ENCODE measurements at regions not wholly inside any gene's neighbourhood (a gene's known extent, or its start where the extent isn't known, plus 50 kb on each side); places are given as distances from the start of the nearest gene placed in this dataset.

- no peak for TF ChIP-seq CTCF (IDR thresholded peaks at IDR 0.05; ENCODE audit: borderline replicate concordance)
- Histone ChIP-seq H3K4me1 (peaks cover 48% of the 10 kb centered on the region), H3K36me3 (no peaks in the 10 kb centered on the region), H3K27me3 (ENCODE audit: low read depth) (no peaks in the 10 kb centered on the region), H3K4me3 (no peak overlapping the region), H3K9me3 (replicated peaks) (no peaks in the 10 kb centered on the region), H3K27ac (replicated peaks) (no peak overlapping the region)
- DNase-seq, result no peak
- intact Hi-C loops (cut with micrococcal nuclease), result no loop called here
Measured at GRCh38 chr3:72244396-72244795, 459.4 kb upstream of the PROK2 start.

GRCh38 chr3:72242326-72242725, 457.4 kb upstream of the PROK2 start:
- no peaks in the 10 kb centered on the region for H3K36me3 ChIP-seq
- H3K4me1 ChIP-seq, result peaks cover 38% of the 10 kb centered on the region
- DNase-seq, result no peak
- H3K27ac ChIP-seq (replicated peaks), result no peak overlapping the region
- TF ChIP-seq CTCF (IDR thresholded peaks at IDR 0.05; ENCODE audit: borderline replicate concordance), result no peak
- intact Hi-C loops (cut with micrococcal nuclease), result no loop called here
- H3K27me3 ChIP-seq (ENCODE audit: low read depth), result no peaks in the 10 kb centered on the region
- no peak overlapping the region for H3K4me3 ChIP-seq
- H3K9me3 ChIP-seq (replicated peaks), result no peaks in the 10 kb centered on the region

GRCh38 chr3:72241525-72241924, 456.6 kb upstream of the PROK2 start:
- H3K9me3 ChIP-seq (replicated peaks), result no peaks in the 10 kb centered on the region
- TF ChIP-seq CTCF (IDR thresholded peaks at IDR 0.05; ENCODE audit: borderline replicate concordance), result no peak
- intact Hi-C loops (cut with micrococcal nuclease), result no loop called here
- peaks cover 31% of the 10 kb centered on the region for H3K4me1 ChIP-seq
- no peak for DNase-seq
- no peaks in the 10 kb centered on the region for H3K36me3 ChIP-seq
- no peak overlapping the region for H3K4me3 ChIP-seq
- H3K27ac ChIP-seq (replicated peaks), result no peak overlapping the region
- H3K27me3 ChIP-seq (ENCODE audit: low read depth), result no peaks in the 10 kb centered on the region

GRCh38 chr3:72240531-72240930, 455.6 kb upstream of the PROK2 start:
- intact Hi-C loops (cut with micrococcal nuclease), result no loop called here
- Histone ChIP-seq H3K27me3 (ENCODE audit: low read depth) (no peaks in the 10 kb centered on the region), H3K27ac (replicated peaks) (no peak overlapping the region), H3K9me3 (replicated peaks) (no peaks in the 10 kb centered on the region), H3K36me3 (no peaks in the 10 kb centered on the region), H3K4me3 (no peak overlapping the region), H3K4me1 (peaks cover 21% of the 10 kb centered on the region)
- no peak for TF ChIP-seq CTCF (IDR thresholded peaks at IDR 0.05; ENCODE audit: borderline replicate concordance)
- DNase-seq, result no peak

- H3K9me3 ChIP-seq (replicated peaks), result no peaks in the 10 kb centered on the region
- no peak overlapping the region for H3K27ac ChIP-seq (replicated peaks)
- no peaks in the 10 kb centered on the region for H3K27me3 ChIP-seq (ENCODE audit: low read depth)
- H3K4me3 ChIP-seq, result no peak overlapping the region
- intact Hi-C loops (cut with micrococcal nuclease), result no loop called here
- H3K36me3 ChIP-seq, result no peaks in the 10 kb centered on the region
- H3K4me1 ChIP-seq, result peaks cover 13% of the 10 kb centered on the region
- no peak for TF ChIP-seq CTCF (IDR thresholded peaks at IDR 0.05; ENCODE audit: borderline replicate concordance)
- no peak for DNase-seq
Measured at GRCh38 chr3:72238801-72239200, 453.9 kb upstream of the PROK2 start.
